ENCODE measurements at regions not wholly inside any gene's neighbourhood (a gene's known extent, or its start where the extent isn't known, plus 50 kb on each side); places are given as distances from the start of the nearest gene placed in this dataset.

- no peak for DNase-seq (ENCODE audit: low read depth)
- no peak for TF ChIP-seq CTCF (conservative IDR thresholded peaks at IDR 0.05; ENCODE audit: low read depth, low read length)
Observed at GRCh38 chr17:69643686-69644085, 229.2 kb downstream of the MAP2K6 start.

DNA sequence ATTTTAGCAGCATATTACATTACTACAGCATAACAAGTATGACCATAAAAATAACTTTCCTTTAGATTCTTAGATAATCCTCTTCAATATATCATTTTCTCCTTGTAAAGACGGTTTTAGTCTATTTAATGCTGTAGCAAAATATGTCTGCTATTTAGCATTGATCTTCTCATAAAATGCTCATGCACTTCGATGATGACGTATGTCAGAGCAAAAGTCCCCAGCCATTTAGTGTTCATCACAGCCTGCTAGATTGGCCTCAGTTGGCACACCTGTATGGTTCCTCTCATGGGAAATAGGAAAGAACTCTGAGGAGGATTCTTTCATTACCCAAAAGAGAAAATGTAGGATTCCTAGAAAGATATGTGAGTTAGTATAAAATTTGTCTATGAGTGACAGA, 232.2 kb downstream of the MAP2K6 start:
- TF ChIP-seq CTCF (conservative IDR thresholded peaks at IDR 0.05; ENCODE audit: low read depth, low read length) = no peak
- no peak for DNase-seq (ENCODE audit: low read depth)

More at GRCh38 chr17:69643686-69644085, 229.2 kb downstream of the MAP2K6 start:
- no peak overlapping the region for H3K4me3 ChIP-seq (ENCODE audit: low read length)

GRCh38 chr17:69650881-69651280, 236.4 kb downstream of the MAP2K6 start:
- DNase-seq (ENCODE audit: low read depth) = no peak
- TF ChIP-seq CTCF (conservative IDR thresholded peaks at IDR 0.05; ENCODE audit: low read depth, low read length) = no peak
- no peak overlapping the region for H3K4me3 ChIP-seq (ENCODE audit: low read length)

More for the DNA sequence above, 232.2 kb downstream of the MAP2K6 start:
- H3K4me3 ChIP-seq (ENCODE audit: low read length) = no peak overlapping the region

DNA sequence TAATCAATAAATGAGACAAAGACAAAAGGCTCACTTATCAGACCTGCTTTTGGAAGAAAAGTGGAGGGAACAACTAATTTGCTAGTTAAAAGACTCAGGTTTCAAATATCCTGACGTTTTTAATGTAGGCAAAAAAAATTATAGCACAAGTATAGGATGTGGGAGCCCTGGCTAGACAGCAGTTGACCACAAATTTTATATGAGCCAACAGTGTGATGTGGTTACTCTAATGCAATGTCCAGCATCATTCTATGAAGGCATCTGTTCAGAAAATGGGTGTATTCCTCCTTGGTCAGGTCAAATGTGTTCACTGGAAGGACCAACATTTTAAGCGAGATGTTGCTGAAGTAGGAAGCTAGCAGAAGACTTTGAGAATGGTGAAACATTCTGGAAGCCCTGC, 237.4 kb downstream of the MAP2K6 start:
- TF ChIP-seq CTCF (conservative IDR thresholded peaks at IDR 0.05; ENCODE audit: low read depth, low read length) = no peak
- H3K4me3 ChIP-seq (ENCODE audit: low read length) = no peak overlapping the region
- DNase-seq (ENCODE audit: low read depth) = no peak

GRCh38 chr17:69654981-69655855, 240.7 kb downstream of the MAP2K6 start:
- H3K4me3 ChIP-seq (ENCODE audit: low read length) = no peak overlapping the region
- no peak for TF ChIP-seq CTCF (conservative IDR thresholded peaks at IDR 0.05; ENCODE audit: low read depth, low read length)
- peak; percentile 45 for DNase-seq (ENCODE audit: low read depth)

GRCh38 chr17:69655902-69656301, 241.4 kb downstream of the MAP2K6 start:
- no peak for DNase-seq (ENCODE audit: low read depth)
- no peak for TF ChIP-seq CTCF (conservative IDR thresholded peaks at IDR 0.05; ENCODE audit: low read depth, low read length)
- no peak overlapping the region for H3K4me3 ChIP-seq (ENCODE audit: low read length)

All from retinal pigment epithelial cell (primary cell).